H1 (cell line): ENCODE measurements at regions not wholly inside any gene's neighbourhood (a gene's known extent, or its start where the extent isn't known, plus 50 kb on each side); places are given as distances from the start of the nearest gene placed in this dataset.

Experiments used
- CTCF ChIA-PET: fragments of 300-600 bp; sonication (Branson Sonifier 250); formaldehyde crosslinking; loops from one replicate; lab custom pipeline; 2021; ENCODE audit not compliant: partially characterized antibody; lab: Charles Lee
- POLR2A ChIA-PET: fragments of 300-600 bp; sonication (Branson Sonifier 250); formaldehyde crosslinking; loops from one replicate; lab custom pipeline; 2021; ENCODE audit warnings: inconsistent platforms; ENCODE audit not compliant: partially characterized antibody; lab: Charles Lee
- DNase-seq, 2 experiments: peaks; one replicate each; pipeline versions ENCODE4 v3.0.0 to v3.0.0-alpha.2; 2010 to 2022; ENCODE audit warnings: low spot score in 2 of 2, low read depth in 1 of 2, mixed read lengths in 1 of 2
- FAIRE-seq: peaks from 2 replicates; lab custom pipeline; 2011; peaks lifted over from hg19 to GRCh38; lab: Jason Lieb, UNC
- H2AFZ ChIP-seq: 2 replicates; pipeline ENCODE4 v1.8.1; 2012; ENCODE audit warnings: low read length, inconsistent platforms
- H2AK5ac ChIP-seq: 2 replicates; pipeline ENCODE4 v1.6.1; 2013; ENCODE audit warnings: low read depth, low read length
- H2BK120ac ChIP-seq: replicated peaks from 2 replicates; pipeline ENCODE3; 2013; ENCODE audit warnings: low read depth, low read length, inconsistent platforms
- H2BK12ac ChIP-seq: 2 replicates; pipeline ENCODE4 v1.6.1; 2013; ENCODE audit warnings: low read depth, low read length
- H2BK15ac ChIP-seq: 2 replicates; pipeline ENCODE4 v1.6.1; 2013; ENCODE audit warnings: low read length
- H2BK20ac ChIP-seq: 2 replicates; pipeline ENCODE4 v1.6.1; 2013; ENCODE audit warnings: low read length
- H2BK5ac ChIP-seq: 2 replicates; pipeline ENCODE4 v1.6.1; 2013; ENCODE audit warnings: low read depth, low read length
- H3K14ac ChIP-seq: 2 replicates; pipeline ENCODE4 v1.6.1; 2013; ENCODE audit warnings: inconsistent platforms; ENCODE audit not compliant: insufficient read length
- H3K18ac ChIP-seq: 2 replicates; pipeline ENCODE4 v1.6.1; 2013; ENCODE audit warnings: low read length; ENCODE audit errors: extremely low read depth
- H3K23ac ChIP-seq: 2 replicates; pipeline ENCODE4 v1.6.1; 2013; ENCODE audit warnings: inconsistent platforms; ENCODE audit not compliant: insufficient read length
- H3K23me2 ChIP-seq: 2 replicates; pipeline ENCODE4 v1.6.1; 2013; ENCODE audit warnings: low read depth, low read length
- H3K27ac ChIP-seq: 2 replicates; pipeline ENCODE4 v1.6.1; 2011; ENCODE audit warnings: low read depth, low read length, inconsistent platforms
- H3K27me3 ChIP-seq, 4 experiments: replicated peaks in 1 of 4; 1 replicate in 1 of 4; 2 replicates in 3 of 4; pipeline versions ENCODE4 v1.6.1 to v1.8.1; 2011 to 2013; ENCODE audit warnings: low read length in 3 of 4, mild to moderate bottlenecking in 3 of 4, inconsistent platforms in 2 of 4, mixed read lengths in 2 of 4, moderate library complexity in 1 of 4; ENCODE audit not compliant: control insufficient read depth in 3 of 4, insufficient read depth in 3 of 4; ENCODE audit errors: extremely low read depth in 1 of 4
- H3K36me3 ChIP-seq, 4 experiments: 2 replicates each; pipeline versions ENCODE4 v1.6.1 to v1.8.1; 2011 to 2013; ENCODE audit warnings: mild to moderate bottlenecking in 4 of 4, low read length in 3 of 4, moderate library complexity in 2 of 4, control low read depth in 1 of 4, inconsistent platforms in 1 of 4; ENCODE audit not compliant: insufficient read depth in 4 of 4, control insufficient read depth in 2 of 4
- H3K4ac ChIP-seq: replicated peaks from 2 replicates; pipeline ENCODE3; 2013; ENCODE audit warnings: low read length, low read depth, mixed read lengths, inconsistent platforms; ENCODE audit not compliant: insufficient read length
- H3K4me1 ChIP-seq, 4 experiments: replicated peaks in 1 of 4; 1 replicate in 1 of 4; 2 replicates in 3 of 4; pipeline versions ENCODE4 v1.6.1 to v1.8.1; 2011 to 2013; ENCODE audit warnings: low read length in 3 of 4, inconsistent platforms in 2 of 4, mixed read lengths in 1 of 4; ENCODE audit not compliant: insufficient read depth in 4 of 4, control insufficient read depth in 3 of 4
- H3K4me2 ChIP-seq, 2 experiments: 2 replicates each; pipeline versions ENCODE4 v1.6.1 to v1.8.1; 2011 to 2013; ENCODE audit warnings: low read depth in 2 of 2, low read length in 2 of 2, control low read depth in 1 of 2, inconsistent platforms in 1 of 2, mild to moderate bottlenecking in 1 of 2; ENCODE audit not compliant: insufficient read depth in 1 of 2
- H3K4me3 ChIP-seq, 4 experiments: fragments of 200-600, 300-600 bp in 1 of 4; sonication (generic), shearing (Covaris generic), sonication (Bioruptor Twin) in 1 of 4; 2 replicates each; pipeline versions ENCODE4 v1.5.1 to v1.8.1; 2011 to 2016; ENCODE audit warnings: low read length in 4 of 4, low read depth in 3 of 4, control low read depth in 2 of 4, inconsistent platforms in 2 of 4, mild to moderate bottlenecking in 2 of 4, mixed read lengths in 1 of 4, moderate library complexity in 1 of 4; ENCODE audit not compliant: insufficient read depth in 2 of 4; ENCODE audit errors: extremely low read depth in 1 of 4
- H3K56ac ChIP-seq: replicated peaks from 2 replicates; pipeline ENCODE3; 2013; ENCODE audit warnings: low read depth, mild to moderate bottlenecking, mixed read lengths, low read length, inconsistent platforms; ENCODE audit not compliant: insufficient read length
- H3K79me1 ChIP-seq: 2 replicates; pipeline ENCODE4 v1.6.1; 2013; ENCODE audit warnings: low read depth, low read length, control low read depth
- H3K79me2 ChIP-seq, 2 experiments: 2 replicates each; pipeline versions ENCODE4 v1.6.1 to v1.8.1; 2012 to 2013; ENCODE audit warnings: low read length in 2 of 2, mild to moderate bottlenecking in 2 of 2, inconsistent platforms in 1 of 2; ENCODE audit not compliant: insufficient read depth in 2 of 2, control insufficient read depth in 1 of 2
- H3K9ac ChIP-seq, 4 experiments: replicated peaks in 1 of 4; 1 replicate in 1 of 4; 2 replicates in 3 of 4; pipeline versions ENCODE4 v1.6.1 to v1.8.1; 2011 to 2013; ENCODE audit warnings: low read depth in 3 of 4, low read length in 3 of 4, control low read depth in 2 of 4, mild to moderate bottlenecking in 2 of 4, moderate library complexity in 2 of 4, inconsistent platforms in 1 of 4; ENCODE audit errors: extremely low read depth in 1 of 4
- H3K9me3 ChIP-seq, 2 experiments: 2 replicates each; pipeline versions ENCODE4 v1.6.1 to v1.8.1; 2012 to 2013; ENCODE audit warnings: mild to moderate bottlenecking in 2 of 2, moderate library complexity in 2 of 2, control low read depth in 1 of 2, inconsistent platforms in 1 of 2, low read depth in 1 of 2, low read length in 1 of 2, mixed read lengths in 1 of 2; ENCODE audit not compliant: insufficient read depth in 2 of 2
- H4K20me1 ChIP-seq, 2 experiments: replicated peaks in 1 of 2; 2 replicates each; pipeline versions ENCODE3 to v1.8.1; 2011 to 2013; ENCODE audit warnings: inconsistent platforms in 2 of 2, low read length in 2 of 2, mild to moderate bottlenecking in 1 of 2; ENCODE audit not compliant: insufficient read depth in 2 of 2, control insufficient read depth in 1 of 2
- H4K5ac ChIP-seq: 2 replicates; pipeline ENCODE4 v1.6.1; 2013; ENCODE audit warnings: low read length, low read depth, mixed read lengths, inconsistent platforms; ENCODE audit not compliant: insufficient read length
- H4K8ac ChIP-seq: 2 replicates; pipeline ENCODE4 v1.8.0; 2013; ENCODE audit warnings: mild to moderate bottlenecking, moderate library complexity, low read length, inconsistent platforms; ENCODE audit not compliant: insufficient read depth; ENCODE audit errors: extremely low read depth
- H4K91ac ChIP-seq: replicated peaks from 2 replicates; pipeline ENCODE3; 2013; ENCODE audit warnings: low read length, mixed read lengths, inconsistent platforms; ENCODE audit not compliant: insufficient read length
- ASH2L ChIP-seq: fragments of 200-600, 300-600 bp; sonication (generic); IDR thresholded peaks from one replicate; pipeline ENCODE4 v1.7.1; 2017; ENCODE audit warnings: low read length
- CTBP2 ChIP-seq: IDR thresholded peaks from 2 replicates; pipeline ENCODE4 v1.7.0; 2011; ENCODE audit warnings: borderline replicate concordance, mild to moderate bottlenecking, moderate library complexity, mixed read lengths, low read length; ENCODE audit not compliant: insufficient read depth, insufficient read length
- FOSL1 ChIP-seq: IDR thresholded peaks from 2 replicates; pipeline ENCODE4 v1.6.1; 2011; ENCODE audit warnings: mild to moderate bottlenecking, low read depth, low read length, moderate library complexity; ENCODE audit not compliant: insufficient read depth
- KDM4A ChIP-seq: IDR thresholded peaks from one replicate; pipeline ENCODE4 v1.7.1; 2012; ENCODE audit warnings: low read depth, mild to moderate bottlenecking, moderate library complexity, low read length, inconsistent platforms; ENCODE audit not compliant: severe bottlenecking
- KDM5A ChIP-seq: fragments of 200-600 bp; IDR thresholded peaks from 2 replicates; pipeline ENCODE4 v1.7.1; 2012; ENCODE audit warnings: mild to moderate bottlenecking, low read length, inconsistent platforms, mixed read lengths
- RAD21 ChIP-seq, 2 experiments: IDR thresholded peaks in 1 of 2; conservative IDR thresholded peaks in 1 of 2; 2 replicates each; pipeline ENCODE4 v1.6.1; 2011; ENCODE audit warnings: low read depth in 2 of 2, low read length in 2 of 2, improper control_type of control experiment in 1 of 2, inconsistent platforms in 1 of 2, mild to moderate bottlenecking in 1 of 2, moderate library complexity in 1 of 2
- RBBP5 ChIP-seq: IDR thresholded peaks from 2 replicates; pipeline ENCODE4 v1.7.1; 2012; ENCODE audit warnings: low read depth, mild to moderate bottlenecking, inconsistent platforms, low read length, moderate library complexity, borderline replicate concordance
- SIRT6 ChIP-seq: IDR thresholded peaks from one replicate; pipeline ENCODE4 v1.7.1; 2012; ENCODE audit warnings: low read length, inconsistent platforms
- SP1 ChIP-seq: IDR thresholded peaks from 2 replicates; pipeline ENCODE4 v1.6.1; 2011; ENCODE audit warnings: low read depth, low read length
- USF2 ChIP-seq: IDR thresholded peaks from 2 replicates; pipeline ENCODE4 v1.6.1; 2011; ENCODE audit warnings: low read length, improper control_type of control experiment
- whole genome bisulfite sequencing, 2 experiments: shearing (Covaris generic) in 1 of 2; methylation state at CpG; one replicate each; pipeline versions ENCODE4 v1.1.6 to v1.1.7; 2013 to 2015; ENCODE audit warnings: low lambda C conversion rate in 2 of 2, mixed read lengths in 2 of 2, inconsistent platforms in 1 of 2, low coverage in 1 of 2, missing lambda C conversion rate in 1 of 2; ENCODE audit not compliant: insufficient replicate concordance in 2 of 2, insufficient coverage in 1 of 2, insufficient read length in 1 of 2; ENCODE audit errors: extremely low coverage in 1 of 2, missing lambda C conversion rate in 1 of 2; 5-methylcytosine and 5-hydroxymethylcytosine counted together

DNA sequence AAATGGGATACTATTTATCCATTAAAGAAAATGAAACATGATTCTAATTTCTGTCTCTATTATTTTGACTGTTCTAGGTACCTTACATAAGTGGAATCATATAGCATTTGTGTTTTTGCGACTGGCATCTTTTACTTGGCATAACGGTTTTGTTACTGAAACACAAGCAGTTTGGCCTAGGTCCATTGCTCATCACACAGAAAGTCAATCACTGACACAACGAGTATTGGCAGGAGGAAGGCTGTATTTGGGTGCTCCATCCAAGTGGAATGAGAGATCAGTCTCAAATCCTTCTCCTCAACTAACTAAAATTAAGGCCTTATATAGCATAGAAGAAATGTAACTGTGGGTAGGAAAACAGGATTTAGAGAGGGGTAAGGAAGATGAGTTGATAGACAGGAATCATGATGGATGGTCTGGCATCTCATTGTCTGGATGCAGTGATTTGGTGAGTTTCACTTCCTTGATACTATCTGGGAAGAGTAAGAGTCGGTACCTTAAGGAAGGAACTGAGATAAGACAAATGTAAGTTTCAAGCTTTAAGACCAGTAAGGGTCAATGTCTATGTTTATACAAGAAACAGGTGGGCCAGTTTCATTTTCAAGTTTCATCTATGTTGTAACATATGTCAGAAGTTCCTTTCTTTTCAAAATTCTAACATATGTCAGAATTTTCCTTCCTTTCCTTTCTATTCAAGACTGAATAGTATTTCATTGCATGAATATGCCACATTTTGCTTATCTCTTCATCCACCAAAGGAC lies 276.9 kb upstream of the RAB6C start:
- Histone ChIP-seq H2BK120ac (no peak overlapping the region), H3K79me2 (no peaks in the 10 kb centered on the region), H3K23me2 (no peaks in the 10 kb centered on the region), H2AFZ (no peak overlapping the region), H3K27ac (no peak overlapping the region), H4K91ac (no peak overlapping the region), H4K20me1 (no peaks in the 10 kb centered on the region), H2AK5ac (no peak overlapping the region), H4K5ac (no peak overlapping the region), H3K18ac (no peak overlapping the region), H3K79me1 (no peaks in the 10 kb centered on the region), H2BK12ac (no peak overlapping the region), H4K8ac (no peak overlapping the region), H3K56ac (no peak overlapping the region), H3K27me3 (no peaks in the 10 kb centered on the region), H2BK5ac (no peak overlapping the region), H3K36me3 (no peaks in the 10 kb centered on the region), H2BK20ac (no peak overlapping the region), H3K4me3 (no peak overlapping the region), H2BK15ac (no peak overlapping the region), H3K14ac (no peak overlapping the region), H3K4ac (no peak overlapping the region), H3K4me1 (peaks cover 0 to 3% (median under 1%) of the 10 kb centered on the region in 4 experiments; a peak in 4 of 7 replicates), H3K4me2 (no peak overlapping the region), H3K9ac (no peak overlapping the region), H3K23ac (no peak overlapping the region), H3K9me3 (no peaks in the 10 kb centered on the region)
- no peak for DNase-seq
- no peak for FAIRE-seq
- WGBS, 2 experiments, result 93% methylated on average over 4 of the region's 4 CpGs; no CpG with 5 or more reads in 1 of the 2 experiments
- CTCF ChIA-PET, result no interaction called here
- POLR2A ChIA-PET, result no interaction called here
- TF ChIP-seq RBBP5 (no peak), RAD21 (IDR thresholded peaks at IDR 0.05 in 1 of 2, conservative IDR thresholded peaks at IDR 0.05 in 1 of 2; ENCODE audit: low read depth in 2 of 2, low read length in 2 of 2) (no peak), SIRT6 (no peak), SP1 (no peak), KDM5A (no peak), KDM4A (no peak), USF2 (no peak), FOSL1 (no peak), ASH2L (no peak), CTBP2 (no peak)
